Left hindlimb (tissue), 1 donor: ENCODE measurements at regions not wholly inside any gene's neighbourhood (a gene's known extent, or its start where the extent isn't known, plus 50 kb on each side); places are given as distances from the start of the nearest gene placed in this dataset.
"Not testable (repeated sequence)": the region's sequence is repeated elsewhere in the genome, so short reads cannot be mapped to it uniquely, and the experiment has no call there.

Source experiments
- DNase-seq: peaks from one replicate; pipeline ENCODE4 v3.0.0-alpha.2; 2018

DNA sequence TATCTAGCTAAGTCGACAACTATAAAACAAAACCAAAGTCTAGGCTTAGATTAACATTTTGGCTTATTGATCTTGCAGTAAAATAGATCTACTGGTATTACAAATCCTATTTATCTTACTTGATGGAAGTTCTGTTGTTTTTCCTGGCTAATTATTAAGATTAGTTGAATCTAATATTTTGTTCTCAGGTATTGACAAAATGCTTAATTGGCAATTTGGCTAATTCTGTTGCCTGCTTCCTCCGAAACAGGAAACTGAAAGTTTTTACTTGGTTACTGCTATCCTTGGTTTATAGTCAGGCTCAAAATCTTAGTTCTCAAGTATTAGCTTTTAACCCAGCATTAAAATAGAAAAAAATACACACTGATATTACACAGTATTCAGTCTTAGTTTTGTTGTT lies 820.5 kb downstream of the NR2F1-AS1 start:
- DNase-seq, result no peak

DNA sequence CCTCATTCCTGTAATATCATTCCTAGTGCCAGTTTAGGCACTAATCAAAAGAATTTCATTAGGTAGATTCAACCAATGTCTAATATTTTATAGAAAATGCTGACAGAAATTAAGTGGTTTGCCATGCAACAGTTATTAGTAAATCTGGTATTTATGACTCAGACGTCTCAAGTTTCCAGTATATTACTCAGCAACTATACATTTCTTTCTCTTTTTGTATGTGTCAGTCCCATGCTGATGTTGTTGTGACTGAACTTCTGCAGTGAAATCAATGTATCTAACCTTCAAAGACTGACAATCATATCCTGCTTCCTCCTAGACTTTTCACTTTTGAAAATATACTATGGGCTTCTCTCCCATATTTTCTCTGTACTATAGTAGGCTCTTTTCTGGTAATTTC lies 822.5 kb downstream of the NR2F1-AS1 start:
- DNase-seq, result no peak

DNA sequence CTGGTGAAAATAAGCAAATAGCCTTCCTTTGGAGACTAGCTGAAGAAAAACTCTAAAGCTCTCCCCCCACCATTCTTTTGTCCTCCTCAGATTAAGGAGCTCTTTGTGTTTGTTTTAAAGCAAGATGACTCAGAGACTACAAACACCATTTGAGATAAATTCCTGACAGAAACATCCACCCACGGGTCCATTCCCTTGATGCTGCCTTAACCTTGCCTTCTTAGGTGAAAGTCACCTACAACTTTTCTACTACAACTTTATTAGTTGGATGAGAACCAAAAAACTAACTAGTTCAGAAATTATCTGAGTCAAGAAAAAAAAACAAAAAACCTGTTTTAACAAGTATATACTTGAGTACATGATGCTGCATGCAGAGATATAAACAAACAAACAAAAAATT lies 831.1 kb downstream of the NR2F1-AS1 start:
- no peak for DNase-seq

DNA sequence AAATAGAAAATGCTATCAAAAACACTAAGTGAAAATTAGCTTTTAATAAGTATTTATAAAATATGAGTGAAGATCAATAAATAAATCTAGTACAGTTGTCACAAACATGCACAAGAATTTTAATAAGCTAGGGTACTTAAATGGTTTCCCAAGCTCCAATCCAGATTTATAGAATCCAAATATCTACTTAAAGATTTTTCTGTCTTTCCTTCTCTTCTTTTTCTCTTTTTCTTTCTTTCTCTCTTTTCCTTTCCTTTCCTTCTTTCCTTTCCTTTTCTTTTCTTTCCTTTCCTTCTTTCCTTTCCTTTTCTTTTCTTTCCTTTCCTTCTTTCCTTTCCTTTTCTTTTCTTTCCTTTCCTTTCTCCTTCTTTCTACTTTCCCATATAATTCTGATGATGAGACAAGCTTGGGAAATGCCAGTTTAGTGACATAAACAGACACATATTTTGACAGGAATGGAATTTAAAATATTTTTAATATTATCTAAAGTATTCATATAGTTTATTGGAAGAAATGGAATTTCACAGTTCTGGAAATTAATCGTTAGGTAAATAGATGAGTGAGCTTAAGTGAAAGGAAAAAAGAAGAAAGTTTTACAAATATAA lies 832.8 kb downstream of the NR2F1-AS1 start:
- DNase-seq, result no peak

DNA sequence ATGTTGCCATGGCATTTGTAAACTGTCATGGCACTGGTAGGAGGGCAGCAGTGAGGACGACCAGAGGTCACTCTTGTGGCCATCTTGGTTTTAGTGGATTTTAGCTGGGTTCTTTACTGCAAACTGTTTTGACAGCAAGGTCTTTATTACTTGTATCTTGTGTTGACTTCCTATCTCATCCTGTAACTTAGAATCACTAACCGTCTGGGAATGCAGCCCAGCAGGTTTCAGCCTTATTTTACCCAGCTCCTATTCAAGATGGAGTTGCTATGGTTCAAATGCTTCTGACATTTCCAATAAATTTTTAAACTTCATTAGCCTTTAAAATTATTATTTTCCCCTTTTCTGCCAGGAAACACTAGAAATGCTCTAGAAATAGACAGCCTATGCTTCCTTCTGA lies 839.1 kb downstream of the NR2F1-AS1 start:
- no peak for DNase-seq

DNA sequence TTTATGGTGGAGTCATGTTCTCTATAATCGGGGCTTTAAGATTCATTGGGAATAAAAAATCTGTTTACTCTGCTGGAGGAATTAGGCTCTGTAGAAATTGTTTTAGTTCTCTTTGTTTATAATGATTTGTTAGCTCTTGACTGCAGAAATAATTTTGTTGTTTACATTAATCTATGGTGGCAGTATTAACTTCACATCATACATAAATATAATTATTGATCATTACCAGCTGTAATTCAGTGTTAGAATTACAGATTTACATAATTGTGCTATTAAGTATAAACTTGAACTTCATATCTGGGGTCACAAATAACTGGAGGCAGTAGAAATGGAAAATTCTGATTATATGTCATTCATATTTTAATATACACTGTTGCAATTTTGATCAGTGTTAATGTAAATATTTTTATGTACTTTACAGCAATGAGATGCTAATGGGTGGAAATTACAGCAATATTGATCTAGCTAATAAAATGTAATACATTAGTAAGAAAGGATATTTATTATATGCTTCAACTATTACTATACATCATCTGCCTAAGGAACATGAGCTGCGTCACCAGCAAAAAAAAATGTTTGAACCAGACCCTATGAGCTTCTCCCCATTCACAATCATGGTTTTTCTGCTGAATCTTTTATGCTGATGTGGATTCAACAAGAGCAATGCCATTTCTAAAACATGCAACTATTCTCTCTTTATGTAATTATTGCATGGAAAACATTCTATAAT lies 846.6 kb downstream of the NR2F1-AS1 start:
- no peak for DNase-seq

DNA sequence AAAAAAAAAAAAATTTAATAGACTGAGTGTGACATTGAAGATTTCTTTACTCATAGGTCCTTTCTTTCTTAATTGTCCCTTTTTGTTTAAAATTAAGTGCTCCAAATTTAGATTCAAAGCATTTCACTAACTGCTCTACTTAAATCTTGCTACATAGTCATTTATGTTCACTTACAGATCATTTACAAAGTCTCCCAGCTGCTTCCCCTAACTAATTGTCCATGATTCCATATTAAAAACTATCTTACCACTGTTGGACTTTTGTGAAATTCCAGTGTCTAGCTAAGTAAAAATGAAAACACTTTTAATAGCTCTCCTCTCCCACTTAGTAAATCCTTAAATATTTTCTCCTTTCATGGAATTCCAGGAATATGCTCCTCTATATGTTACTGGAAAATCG lies 850.5 kb downstream of the NR2F1-AS1 start:
- DNase-seq, result no peak

DNA sequence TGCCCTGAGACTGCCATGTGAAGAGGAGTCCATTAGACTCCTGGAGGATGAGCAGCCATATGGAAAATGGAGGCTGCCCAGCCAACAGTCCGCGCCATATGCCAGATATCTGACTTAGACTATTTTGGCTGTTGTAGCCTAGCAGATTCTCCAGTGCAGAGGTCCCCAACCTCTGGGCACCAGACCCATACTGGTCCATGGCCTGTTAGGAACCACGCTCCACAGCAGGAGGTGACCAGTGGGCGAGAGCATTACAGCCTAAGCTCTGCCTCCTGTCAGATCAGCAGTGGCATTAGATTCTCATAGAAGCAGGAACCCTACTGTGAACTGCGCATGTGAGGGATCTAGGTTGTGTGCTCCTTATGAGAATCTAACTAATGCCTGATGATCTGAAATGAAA lies 851.9 kb downstream of the NR2F1-AS1 start:
- DNase-seq, result no peak

DNA sequence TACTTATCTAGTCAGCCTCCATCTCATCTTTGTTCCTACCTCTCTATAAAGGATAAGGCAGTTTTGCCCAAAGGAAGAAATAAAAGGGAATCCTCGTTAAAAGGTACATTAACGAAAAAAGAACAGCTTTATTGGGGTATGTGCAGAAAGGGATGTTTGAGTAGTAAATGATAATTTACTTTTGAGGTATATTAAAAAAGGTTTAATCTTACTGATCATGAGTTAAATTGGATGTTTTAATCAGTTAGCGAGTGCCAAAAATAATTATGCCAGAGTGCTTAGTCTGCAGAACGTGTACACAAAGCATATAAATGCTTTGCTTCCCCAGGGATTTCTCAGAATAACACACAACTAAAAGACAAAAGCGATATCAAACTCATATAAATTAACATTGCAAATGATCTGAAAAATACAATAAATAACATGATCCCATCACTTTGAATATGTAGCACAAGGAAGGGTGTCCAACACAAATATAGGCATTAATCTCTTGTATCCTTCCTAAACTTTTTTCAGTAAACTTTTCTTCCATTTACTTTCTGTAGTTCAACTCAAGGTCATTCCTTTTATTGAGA lies 865.0 kb downstream of the NR2F1-AS1 start:
- DNase-seq, result no peak

DNA sequence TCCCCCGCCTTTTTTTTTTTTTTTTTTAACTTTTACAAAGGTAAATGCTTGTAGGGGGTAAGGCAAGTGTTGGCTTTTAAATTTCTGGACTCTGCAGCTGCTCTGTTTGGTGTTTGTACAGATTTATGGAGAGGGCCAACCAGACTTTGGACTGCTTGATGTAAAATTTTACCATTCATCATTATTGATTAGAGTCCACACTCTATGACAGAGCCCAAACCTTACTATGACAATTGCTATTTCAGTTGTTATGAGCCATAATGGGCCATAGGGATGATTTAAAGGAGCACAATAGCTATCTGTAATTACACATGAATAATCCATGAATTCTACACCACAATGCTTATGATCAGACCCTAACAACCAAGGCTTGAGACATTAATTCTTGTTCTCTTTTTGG lies 867.2 kb downstream of the NR2F1-AS1 start:
- DNase-seq, result no peak

DNA sequence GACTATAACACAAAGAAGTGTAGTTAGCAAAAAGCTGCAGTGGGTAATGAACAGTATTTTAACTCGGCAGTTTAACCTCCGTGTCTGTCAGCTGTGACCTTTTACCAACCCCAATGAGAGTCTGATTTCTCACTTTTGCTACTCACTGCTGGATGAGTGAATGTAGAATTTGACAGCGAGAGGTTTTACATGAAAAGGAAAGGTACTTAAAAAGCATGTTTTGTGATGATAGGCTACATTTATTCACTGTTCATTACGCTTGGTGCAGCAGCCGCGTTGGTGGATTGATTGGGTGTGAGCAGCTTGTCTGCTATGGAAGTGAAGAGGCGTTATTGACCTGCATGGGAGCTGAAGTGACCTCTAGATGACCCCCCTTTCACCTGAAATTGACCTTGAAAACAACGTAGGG lies 867.7 kb downstream of the NR2F1-AS1 start:
- DNase-seq, result no peak

DNA sequence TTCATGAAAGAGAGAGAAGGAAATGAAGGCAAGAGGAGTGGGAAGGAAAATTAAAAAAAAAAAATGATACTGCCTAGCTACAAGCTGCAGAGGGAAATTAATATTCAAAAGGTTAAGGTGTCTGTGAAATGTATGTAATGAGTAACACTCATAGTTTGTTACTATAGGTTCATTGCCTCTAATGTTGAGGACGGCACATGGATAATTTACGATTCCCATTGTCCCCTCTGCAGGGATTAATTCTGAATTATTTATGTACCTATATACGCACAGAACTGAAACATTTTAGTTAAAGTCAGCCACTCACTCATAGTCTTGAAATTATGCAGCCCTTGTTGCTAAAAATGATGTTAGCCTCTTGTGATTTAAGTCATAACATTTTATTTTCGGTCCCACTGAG lies 869.1 kb downstream of the NR2F1-AS1 start:
- DNase-seq, result no peak

DNA sequence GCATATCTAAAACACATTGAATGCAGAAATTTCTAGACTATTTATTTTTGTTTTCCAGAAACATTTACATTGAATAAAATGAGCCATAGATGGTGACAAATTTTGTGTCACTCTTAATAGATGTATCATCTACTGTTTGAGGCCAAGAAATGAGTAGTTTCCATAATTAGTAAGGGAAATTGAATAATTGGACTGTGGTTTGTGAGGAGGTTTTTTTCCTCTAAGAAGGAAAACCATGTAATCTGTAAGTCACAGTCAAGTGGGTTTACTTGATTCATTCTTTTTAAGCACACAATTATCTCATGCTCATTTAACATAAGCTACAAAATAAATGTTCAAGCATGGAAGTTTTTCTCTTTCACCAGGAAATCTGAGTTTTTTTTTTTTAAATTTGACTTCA lies 876.4 kb downstream of the NR2F1-AS1 start:
- DNase-seq, result no peak

DNA sequence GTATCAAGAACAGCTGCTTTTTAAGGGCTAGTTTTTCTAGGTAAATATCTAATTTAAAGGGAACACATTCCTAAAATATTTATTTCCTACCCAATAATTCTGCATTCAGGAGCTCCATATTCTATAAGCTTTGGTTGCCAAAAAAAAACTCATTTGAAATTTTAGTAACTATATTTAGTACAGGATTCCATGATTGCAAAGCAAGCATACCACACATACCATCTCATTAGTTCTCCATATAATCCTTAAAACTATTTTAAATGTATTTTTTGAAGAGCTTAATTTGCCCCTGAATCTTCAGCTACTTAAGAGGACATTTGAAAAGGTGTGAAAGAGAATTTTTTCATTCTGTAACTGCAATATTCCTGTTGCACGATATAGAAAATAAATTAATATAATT lies 877.0 kb downstream of the NR2F1-AS1 start:
- DNase-seq, result no peak

DNA sequence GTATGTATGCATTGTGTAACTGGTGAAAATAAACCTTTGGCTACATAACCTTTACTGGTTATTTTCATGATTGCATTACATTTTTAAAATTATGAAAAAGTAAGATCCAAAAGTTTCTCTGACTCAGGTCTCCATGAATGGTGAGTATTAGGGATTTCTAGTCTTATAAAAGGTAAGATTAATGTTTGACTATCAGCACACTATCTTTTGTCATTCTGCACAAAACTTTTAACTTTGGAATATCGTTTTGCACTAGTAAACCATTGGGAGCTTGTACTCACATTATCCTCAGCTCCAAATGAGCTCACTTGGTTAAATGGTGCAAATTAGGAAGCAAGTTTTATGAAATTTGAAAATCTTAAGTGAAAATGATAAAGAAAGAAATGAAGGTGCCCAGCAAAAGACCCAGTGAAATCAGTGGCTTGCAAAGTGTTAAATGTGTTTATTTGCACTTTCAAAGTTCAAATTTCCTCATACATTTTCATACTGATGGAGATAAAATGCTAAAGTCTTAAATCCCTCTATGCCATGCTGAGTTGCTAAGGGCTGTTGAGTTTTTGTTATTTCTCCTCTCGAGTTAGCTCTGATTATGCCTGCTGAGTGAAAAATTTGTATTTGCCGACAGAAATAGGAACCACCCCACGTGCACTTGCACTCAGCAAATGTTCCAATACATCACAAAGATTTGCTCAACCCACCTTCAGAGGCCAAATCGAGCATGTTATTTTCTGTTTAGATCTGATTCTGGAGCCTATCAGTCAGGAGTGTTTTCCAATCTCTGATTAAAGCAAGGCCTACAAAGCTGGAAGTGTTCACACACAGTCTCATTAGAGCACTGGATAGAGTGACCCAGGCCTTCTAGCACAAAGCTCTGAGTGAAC lies 885.7 kb downstream of the NR2F1-AS1 start:
- no peak for DNase-seq

DNA sequence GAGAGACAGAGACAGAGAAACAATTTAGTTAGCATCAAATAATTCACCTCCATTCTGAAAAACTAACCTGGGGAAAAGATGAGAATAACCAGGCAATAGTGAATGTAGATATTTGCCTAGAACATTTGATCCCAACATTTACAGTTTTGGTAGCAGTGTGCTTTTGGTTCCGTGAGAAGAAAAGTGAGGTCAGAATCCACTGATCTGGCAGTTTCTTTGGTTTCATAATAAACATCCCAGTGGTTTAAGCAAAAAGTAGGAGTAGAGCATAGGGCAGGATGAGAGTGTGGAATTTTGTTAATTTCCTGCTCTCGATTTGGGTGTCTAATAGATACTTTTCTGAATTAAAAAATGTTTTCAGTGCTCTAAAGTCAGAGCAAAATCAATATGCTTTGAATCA lies 887.0 kb downstream of the NR2F1-AS1 start:
- no peak for DNase-seq

DNA sequence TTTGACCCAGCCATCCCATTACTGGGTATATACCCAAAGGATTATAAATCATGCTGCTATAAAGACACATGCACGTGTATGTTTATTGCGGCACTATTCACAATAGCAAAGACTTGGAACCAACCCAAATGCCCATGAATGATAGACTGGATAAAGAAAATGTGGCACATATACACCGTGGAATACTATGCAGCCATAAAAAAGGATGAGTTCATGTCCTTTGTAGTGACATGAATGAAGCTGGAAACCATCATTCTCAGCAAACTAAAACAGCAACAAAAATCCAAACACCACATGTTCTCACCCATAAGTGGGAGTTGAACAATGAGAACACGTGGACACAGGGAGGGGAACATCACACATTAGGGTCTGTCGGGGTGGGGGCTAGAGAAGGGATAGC lies 889.1 kb downstream of the NR2F1-AS1 start:
- DNase-seq, result not testable (repeated sequence)

DNA sequence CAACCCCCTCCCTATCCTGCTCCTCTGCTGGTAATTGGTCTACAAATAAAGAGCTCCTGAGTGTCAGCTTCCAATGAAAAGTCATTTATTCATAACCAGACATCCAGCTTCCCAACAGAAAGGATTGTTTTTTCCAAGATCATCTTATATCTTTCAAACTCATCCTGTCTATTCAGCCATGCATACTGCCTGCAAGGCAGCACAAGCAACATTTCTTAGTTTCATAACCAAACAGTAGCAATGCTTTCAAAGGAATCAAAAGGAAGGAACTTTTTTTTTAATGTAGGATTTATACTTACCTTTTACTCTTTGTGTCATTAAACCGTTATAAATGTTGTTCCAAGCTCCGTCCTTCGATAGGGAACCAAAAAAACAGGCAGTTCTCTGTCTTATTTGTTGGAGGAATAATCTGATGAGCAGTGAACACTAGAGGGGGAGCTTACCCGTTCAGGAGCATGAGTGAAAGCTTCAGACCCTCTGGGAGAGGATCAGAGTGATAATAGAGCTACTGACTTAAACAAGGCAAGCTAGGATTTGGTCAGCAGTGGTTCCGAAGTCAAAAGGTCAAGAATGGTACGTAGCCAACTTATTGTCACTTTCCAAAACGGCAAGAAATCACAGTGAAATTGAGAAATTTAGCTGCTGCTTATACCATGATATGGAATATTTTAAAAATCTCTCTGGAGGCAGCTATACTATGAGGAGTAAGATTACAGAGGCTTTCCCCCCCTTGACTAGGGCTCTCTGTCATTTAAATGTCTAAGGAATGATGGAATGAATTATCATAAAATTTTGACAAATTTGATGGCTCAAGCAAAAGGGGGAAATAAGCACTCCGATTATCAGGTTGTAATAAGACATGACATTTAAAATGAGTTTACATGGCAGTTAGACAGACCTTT lies 892.9 kb downstream of the NR2F1-AS1 start:
- no peak for DNase-seq

DNA sequence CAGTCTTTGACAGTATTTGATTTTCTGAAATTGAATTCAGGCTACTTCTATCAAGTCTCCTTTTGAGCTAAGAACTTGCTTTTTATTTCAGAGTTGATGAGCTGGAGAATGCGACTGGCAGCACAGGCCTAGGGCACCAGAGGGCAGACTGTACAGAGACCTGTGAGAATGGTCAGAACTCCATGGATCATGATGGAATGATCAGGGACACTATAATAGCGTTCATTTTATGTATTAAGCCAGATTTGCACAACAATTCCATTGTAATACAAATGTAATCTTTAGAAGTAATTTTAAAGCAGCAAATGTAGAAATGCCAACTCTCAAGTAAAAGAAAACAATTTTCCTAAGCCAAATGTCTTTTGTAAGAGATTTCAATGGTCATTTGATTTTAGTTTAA lies 902.4 kb downstream of the NR2F1-AS1 start:
- DNase-seq, result no peak

DNA sequence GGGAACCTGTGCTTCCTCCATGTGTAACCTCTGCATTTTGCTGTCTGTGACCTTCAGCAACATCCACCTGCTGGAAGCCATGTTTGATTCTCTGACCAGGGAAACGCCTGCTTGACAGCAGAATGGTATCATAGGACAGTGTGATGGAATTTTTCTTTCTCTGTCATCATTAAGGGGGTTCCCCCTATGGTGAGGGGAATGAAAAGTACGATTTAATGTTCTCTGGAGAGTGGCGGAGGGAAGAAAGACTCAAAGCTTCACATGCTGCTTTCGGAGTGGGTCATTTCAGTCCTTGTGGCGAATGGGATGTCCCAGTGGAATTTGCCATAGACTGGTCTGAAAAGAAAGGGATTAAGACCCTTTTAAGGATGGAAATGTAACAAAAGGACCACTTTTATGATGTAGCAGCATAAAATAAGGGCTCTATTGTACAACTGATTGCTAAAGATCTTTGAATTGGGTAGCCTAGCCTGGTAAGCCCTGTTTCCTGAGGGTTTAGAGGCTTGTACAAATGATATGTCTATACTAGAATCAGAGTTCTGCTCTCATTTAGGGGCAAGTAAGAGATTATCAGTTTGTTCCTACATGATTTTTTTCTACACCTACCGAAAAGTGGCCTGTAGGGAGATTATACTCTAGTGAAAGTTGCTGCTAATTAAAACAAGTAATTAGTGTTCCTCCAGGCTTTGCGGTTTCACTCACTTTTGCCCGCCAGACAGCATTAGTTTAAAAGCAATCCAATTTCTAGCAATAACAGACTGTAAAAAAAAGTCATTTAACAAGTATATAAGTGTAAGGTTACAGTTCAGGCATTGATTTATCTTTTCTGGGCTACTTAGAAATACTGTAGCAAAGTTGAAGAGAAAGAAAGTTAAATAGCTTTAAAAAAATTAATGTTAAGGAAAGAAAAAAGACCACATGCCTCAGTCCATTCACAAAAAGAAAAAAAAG lies 904.5 kb downstream of the NR2F1-AS1 start:
- no peak for DNase-seq

DNA sequence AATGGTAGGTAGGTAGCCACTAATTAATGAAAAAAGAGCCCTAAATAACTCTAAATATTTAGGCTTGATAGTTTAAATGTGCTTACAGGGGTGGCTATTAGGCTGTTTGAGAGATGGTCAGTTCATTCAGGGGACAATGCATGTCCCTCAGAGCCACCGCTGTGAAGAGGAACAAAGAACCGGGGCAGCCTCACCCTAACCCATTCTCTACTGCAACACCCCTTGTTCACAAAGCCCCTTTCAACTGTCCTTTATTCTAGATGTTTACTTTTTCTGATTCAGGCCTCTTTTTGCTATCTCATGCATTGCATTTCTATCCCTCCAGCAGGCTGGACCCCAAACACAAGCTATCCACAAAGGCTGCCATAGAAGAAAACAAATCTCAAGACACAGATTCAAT lies 906.7 kb downstream of the NR2F1-AS1 start:
- no peak for DNase-seq
